ENCODE measurements at regions not wholly inside any gene's neighbourhood (a gene's known extent, or its start where the extent isn't known, plus 50 kb on each side); places are given as distances from the start of the nearest gene placed in this dataset.
"Not testable (repeated sequence)": the region's sequence is repeated elsewhere in the genome, so short reads cannot be mapped to it uniquely, and the experiment has no call there.

GRCh38 chr17:33709881-33710280 is 416.8 kb upstream of the ASIC2 start:
- no peak for DNase-seq

- DNase-seq: no peak
Observed at GRCh38 chr17:33712120-33712519, 419.0 kb upstream of the ASIC2 start.

GRCh38 chr17:33716957-33717356 is 423.9 kb upstream of the ASIC2 start:
- DNase-seq: no peak

- DNase-seq: not testable (repeated sequence)
Observed at GRCh38 chr17:33723736-33724135, 430.6 kb upstream of the ASIC2 start.

- peak; percentile 6 for DNase-seq
Observed at GRCh38 chr17:33725675-33726271, 432.7 kb upstream of the ASIC2 start.

- no peak for DNase-seq
Observed at GRCh38 chr17:33730131-33730530, 437.0 kb upstream of the ASIC2 start.

- no peak for DNase-seq
Observed at GRCh38 chr17:33732116-33732515, 439.0 kb upstream of the ASIC2 start.

- DNase-seq: no peak
Observed at GRCh38 chr17:33739714-33740113, 446.6 kb upstream of the ASIC2 start.

- DNase-seq: no peak
Observed at GRCh38 chr17:33745047-33745760, 452.1 kb upstream of the ASIC2 start.

- DNase-seq: no peak
Observed at GRCh38 chr17:33749171-33749570, 456.1 kb upstream of the ASIC2 start.

- DNase-seq: peak; percentile 56
Observed at GRCh38 chr17:33750943-33751701, 458.0 kb upstream of the ASIC2 start.

GRCh38 chr17:33751702-33752065 is 458.6 kb upstream of the ASIC2 start:
- DNase-seq: no peak

- DNase-seq: no peak
Observed at GRCh38 chr17:33753452-33753851, 460.4 kb upstream of the ASIC2 start.

GRCh38 chr17:33756021-33756420 is 462.9 kb upstream of the ASIC2 start:
- DNase-seq: no peak

GRCh38 chr17:33765871-33766270 is 472.8 kb upstream of the ASIC2 start:
- no peak for DNase-seq

GRCh38 chr17:33766721-33767120 is 473.6 kb upstream of the ASIC2 start:
- DNase-seq: no peak

- no peak for DNase-seq
Observed at GRCh38 chr17:33769066-33769465, 476.0 kb upstream of the ASIC2 start.

GRCh38 chr17:33776304-33776703 is 478.8 kb upstream of the CCL2 start:
- DNase-seq: no peak

- no peak for DNase-seq
Observed at GRCh38 chr17:33776903-33777302, 478.2 kb upstream of the CCL2 start.

- DNase-seq: no peak
Observed at GRCh38 chr17:33777674-33778073, 477.4 kb upstream of the CCL2 start.

GRCh38 chr17:33778505-33779233 is 476.4 kb upstream of the CCL2 start:
- no peak for DNase-seq

GRCh38 chr17:33779234-33779591 is 475.9 kb upstream of the CCL2 start:
- peak; percentile 55 for DNase-seq

- DNase-seq: no peak
Observed at GRCh38 chr17:33785281-33785680, 469.8 kb upstream of the CCL2 start.

- DNase-seq: no peak
Observed at GRCh38 chr17:33786478-33786877, 468.6 kb upstream of the CCL2 start.
